ENCODE measurements at regions not wholly inside any gene's neighbourhood (a gene's known extent, or its start where the extent isn't known, plus 50 kb on each side); places are given as distances from the start of the nearest gene placed in this dataset.

DNA sequence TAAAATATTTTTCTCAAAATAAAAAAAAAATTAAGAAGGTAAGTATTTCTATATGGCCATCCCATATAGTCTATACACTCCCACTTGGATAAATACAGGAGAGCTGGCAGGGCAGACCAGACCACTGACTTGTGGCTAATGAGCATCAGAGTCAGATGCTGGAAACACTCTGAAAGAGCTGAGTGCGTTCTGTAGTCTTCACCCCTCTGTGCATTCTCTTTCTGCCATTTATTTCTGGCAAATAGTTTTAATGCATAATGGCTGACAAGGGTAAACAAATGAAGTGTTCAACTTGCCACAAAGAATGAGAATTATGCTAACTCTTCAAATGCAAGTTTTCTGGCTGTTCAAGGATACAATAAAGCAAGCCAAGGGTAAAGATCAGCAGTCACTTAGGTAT is 191.7 kb downstream of the TTLL7 start:
- in situ Hi-C loops (cut with MboI; ENCODE audit: low pct_ligation_motif_present in 1 of 4, low pct_unique_long_range_greater_than_20kb in 1 of 4, low sequenced_read_pairs in 3 of 4) (no loop called here), intact Hi-C loops (cut with DNase I; ENCODE audit: low total_unique reads) (no loop called here)
- H3K4me3 ChIP-seq, result no peak overlapping the region
- no peaks in the 10 kb centered on the region for H3K9me3 ChIP-seq
- H3K36me3 ChIP-seq, result no peaks in the 10 kb centered on the region
- H3K27me3 ChIP-seq, result no peaks in the 10 kb centered on the region
- no peaks in the 10 kb centered on the region for H3K4me1 ChIP-seq
- 70 to 71% methylated on average over 1 of the region's 1 CpG for WGBS, 2 donors (ENCODE audit: low coverage in 1 of 2)
- DNase-seq, result no peak
- H3K27ac ChIP-seq, result no peak overlapping the region
- TF ChIP-seq, protein P1, sequence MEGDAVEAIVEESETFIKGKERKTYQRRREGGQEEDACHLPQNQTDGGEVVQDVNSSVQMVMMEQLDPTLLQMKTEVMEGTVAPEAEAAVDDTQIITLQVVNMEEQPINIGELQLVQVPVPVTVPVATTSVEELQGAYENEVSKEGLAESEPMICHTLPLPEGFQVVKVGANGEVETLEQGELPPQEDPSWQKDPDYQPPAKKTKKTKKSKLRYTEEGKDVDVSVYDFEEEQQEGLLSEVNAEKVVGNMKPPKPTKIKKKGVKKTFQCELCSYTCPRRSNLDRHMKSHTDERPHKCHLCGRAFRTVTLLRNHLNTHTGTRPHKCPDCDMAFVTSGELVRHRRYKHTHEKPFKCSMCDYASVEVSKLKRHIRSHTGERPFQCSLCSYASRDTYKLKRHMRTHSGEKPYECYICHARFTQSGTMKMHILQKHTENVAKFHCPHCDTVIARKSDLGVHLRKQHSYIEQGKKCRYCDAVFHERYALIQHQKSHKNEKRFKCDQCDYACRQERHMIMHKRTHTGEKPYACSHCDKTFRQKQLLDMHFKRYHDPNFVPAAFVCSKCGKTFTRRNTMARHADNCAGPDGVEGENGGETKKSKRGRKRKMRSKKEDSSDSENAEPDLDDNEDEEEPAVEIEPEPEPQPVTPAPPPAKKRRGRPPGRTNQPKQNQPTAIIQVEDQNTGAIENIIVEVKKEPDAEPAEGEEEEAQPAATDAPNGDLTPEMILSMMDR (IDR thresholded peaks at IDR 0.05), result no peak
- no peak for TF ChIP-seq EP300 (IDR thresholded peaks at IDR 0.05; ENCODE audit: low read depth)
- no peak for TF ChIP-seq POLR2A (IDR thresholded peaks at IDR 0.05)
- TF ChIP-seq POLR2AphosphoS5 (IDR thresholded peaks at IDR 0.05), result no peak

DNA sequence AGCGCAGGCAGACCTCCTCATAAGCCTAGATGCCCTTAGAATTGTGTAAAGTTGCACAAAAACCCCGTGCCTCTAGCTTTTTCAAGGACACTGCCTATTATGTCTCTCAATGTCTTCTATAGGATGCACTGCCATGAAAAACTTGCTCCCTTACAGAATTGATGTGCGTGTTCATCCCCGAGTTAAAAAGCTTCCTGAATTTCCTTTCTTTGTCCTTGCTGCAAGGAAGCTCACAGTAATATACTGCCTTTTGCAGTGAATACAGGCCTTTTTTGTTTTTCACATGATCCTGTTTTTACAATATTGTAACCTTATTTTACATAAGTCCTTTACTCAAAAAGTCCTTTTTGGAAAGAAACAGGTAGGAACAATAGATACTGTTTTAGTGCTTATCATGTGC is 193.0 kb downstream of the TTLL7 start:
- no peak for TF ChIP-seq POLR2A (IDR thresholded peaks at IDR 0.05)
- no peak for TF ChIP-seq EP300 (IDR thresholded peaks at IDR 0.05; ENCODE audit: low read depth)
- no peak for TF ChIP-seq POLR2AphosphoS5 (IDR thresholded peaks at IDR 0.05)
- TF ChIP-seq, protein P1 (IDR thresholded peaks at IDR 0.05), result no peak
- in situ Hi-C loops (cut with MboI; ENCODE audit: low pct_ligation_motif_present in 1 of 4, low pct_unique_long_range_greater_than_20kb in 1 of 4, low sequenced_read_pairs in 3 of 4), result no loop called here
- Histone ChIP-seq H3K4me3 (no peak overlapping the region), H3K9me3 (no peaks in the 10 kb centered on the region), H3K27ac (no peak overlapping the region), H3K27me3 (no peaks in the 10 kb centered on the region), H3K4me1 (no peaks in the 10 kb centered on the region), H3K36me3 (no peaks in the 10 kb centered on the region)
- DNase-seq, result no peak
- intact Hi-C loops (cut with DNase I; ENCODE audit: low total_unique reads), result no loop called here
- 85 to 87% methylated on average over 4 of the region's 4 CpGs for WGBS, 2 donors (ENCODE audit: low coverage in 1 of 2)

DNA sequence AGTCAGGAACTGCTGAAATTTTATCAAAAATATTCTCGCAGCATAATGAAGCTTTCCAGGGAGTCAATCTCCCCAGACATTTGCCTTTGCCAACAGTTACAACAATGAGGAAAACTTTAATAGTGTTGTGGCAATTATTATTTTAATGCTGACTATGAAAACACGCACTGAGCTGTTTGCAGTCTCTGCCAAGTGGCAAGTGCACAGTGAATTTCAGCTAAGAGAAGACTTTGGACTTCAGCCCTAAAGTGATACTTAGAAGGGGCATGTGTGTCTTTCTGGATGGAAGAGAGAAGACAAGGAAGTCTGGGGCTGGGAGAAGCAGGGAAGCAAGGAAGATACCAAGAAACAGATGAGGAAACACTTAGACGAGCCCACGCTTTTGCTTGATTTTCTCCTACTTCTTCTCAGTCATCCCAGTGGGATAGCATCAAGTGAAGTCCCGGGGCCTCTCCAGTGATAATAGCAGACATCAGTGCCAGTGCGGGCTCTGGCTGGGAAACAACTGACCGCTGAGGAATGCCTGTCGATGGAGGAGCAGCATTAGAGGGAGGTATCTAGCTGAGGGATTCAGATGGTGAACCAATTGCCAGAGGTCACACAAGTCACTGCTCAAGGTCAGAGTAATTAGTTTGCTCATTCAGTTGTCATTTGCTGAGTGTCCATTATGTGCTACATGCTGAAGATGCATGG is 196.3 kb downstream of the TTLL7 start:
- TF ChIP-seq EP300 (IDR thresholded peaks at IDR 0.05; ENCODE audit: low read depth) (no peak), POLR2A (IDR thresholded peaks at IDR 0.05) (no peak), POLR2AphosphoS5 (IDR thresholded peaks at IDR 0.05) (no peak)
- TF ChIP-seq, protein P1 (IDR thresholded peaks at IDR 0.05), result no peak
- intact Hi-C loops (cut with DNase I; ENCODE audit: low total_unique reads), result no loop called here
- H3K27me3 ChIP-seq, result no peaks in the 10 kb centered on the region
- H3K4me3 ChIP-seq, result no peak overlapping the region
- H3K27ac ChIP-seq, result no peak overlapping the region
- DNase-seq, result no peak
- in situ Hi-C loops (cut with MboI; ENCODE audit: low pct_ligation_motif_present in 1 of 4, low pct_unique_long_range_greater_than_20kb in 1 of 4, low sequenced_read_pairs in 3 of 4), result no loop called here
- H3K9me3 ChIP-seq, result no peaks in the 10 kb centered on the region
- no peaks in the 10 kb centered on the region for H3K4me1 ChIP-seq
- 75 to 77% methylated on average over 7 to 8 of the region's 8 CpGs for WGBS, 2 donors (ENCODE audit: low coverage in 1 of 2)
- H3K36me3 ChIP-seq, result no peaks in the 10 kb centered on the region

DNA sequence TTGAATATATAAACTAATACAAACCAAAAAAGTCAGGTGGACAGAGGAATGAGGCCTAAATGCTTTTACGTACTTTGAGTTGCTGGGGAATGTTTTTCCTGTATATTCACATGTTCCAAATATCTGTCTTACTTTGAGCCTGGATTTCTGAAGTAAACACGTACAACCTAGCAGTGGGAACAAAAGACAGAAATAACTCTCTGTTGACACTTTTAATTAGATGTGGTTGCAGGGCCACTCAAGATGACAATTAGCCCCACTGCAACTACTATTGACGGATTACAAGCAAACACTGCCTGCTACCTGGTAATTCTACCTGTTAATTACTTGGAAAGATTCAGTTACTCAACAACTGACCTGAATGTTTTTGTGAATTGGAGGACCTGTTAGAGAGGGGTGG is 196.9 kb downstream of the TTLL7 start:
- Histone ChIP-seq H3K4me1 (no peaks in the 10 kb centered on the region), H3K27me3 (no peaks in the 10 kb centered on the region), H3K36me3 (no peaks in the 10 kb centered on the region), H3K9me3 (no peaks in the 10 kb centered on the region), H3K4me3 (no peak overlapping the region), H3K27ac (no peak overlapping the region)
- intact Hi-C loops (cut with DNase I; ENCODE audit: low total_unique reads), result no loop called here
- DNase-seq, result no peak
- WGBS, 2 donors (ENCODE audit: low coverage in 1 of 2), result 67 to 68% methylated on average over 3 of the region's 3 CpGs
- in situ Hi-C loops (cut with MboI; ENCODE audit: low pct_ligation_motif_present in 1 of 4, low pct_unique_long_range_greater_than_20kb in 1 of 4, low sequenced_read_pairs in 3 of 4), result no loop called here
- TF ChIP-seq, protein P1 (IDR thresholded peaks at IDR 0.05), result no peak
- TF ChIP-seq POLR2AphosphoS5 (IDR thresholded peaks at IDR 0.05), result no peak
